ENCODE measurements at regions not wholly inside any gene's neighbourhood (a gene's known extent, or its start where the extent isn't known, plus 50 kb on each side); places are given as distances from the start of the nearest gene placed in this dataset.
A peak's percentile ranks its signal among the peaks of the same experiment; 100 is the strongest.

DNA sequence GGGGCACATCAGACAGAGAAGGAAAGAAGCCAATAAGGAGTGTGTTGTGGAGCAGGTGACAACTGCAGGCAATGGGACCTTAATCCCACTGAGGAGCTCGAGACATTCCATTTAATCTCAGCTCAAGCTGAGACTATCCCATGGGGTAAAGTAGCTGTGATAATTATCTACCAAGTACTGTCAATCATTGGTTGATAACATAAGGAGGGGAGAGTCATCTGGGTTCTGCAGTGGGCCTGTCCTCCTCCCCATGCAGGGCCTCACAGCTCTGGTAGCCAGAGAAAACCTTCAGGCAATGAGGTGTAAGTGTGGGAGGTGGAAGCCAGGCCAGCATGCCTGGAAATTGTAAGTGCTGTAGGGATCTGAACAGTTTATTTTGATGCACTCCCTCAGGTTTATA, 375.0 kb upstream of the ARID1B start:
- no peak for DNase-seq

DNA sequence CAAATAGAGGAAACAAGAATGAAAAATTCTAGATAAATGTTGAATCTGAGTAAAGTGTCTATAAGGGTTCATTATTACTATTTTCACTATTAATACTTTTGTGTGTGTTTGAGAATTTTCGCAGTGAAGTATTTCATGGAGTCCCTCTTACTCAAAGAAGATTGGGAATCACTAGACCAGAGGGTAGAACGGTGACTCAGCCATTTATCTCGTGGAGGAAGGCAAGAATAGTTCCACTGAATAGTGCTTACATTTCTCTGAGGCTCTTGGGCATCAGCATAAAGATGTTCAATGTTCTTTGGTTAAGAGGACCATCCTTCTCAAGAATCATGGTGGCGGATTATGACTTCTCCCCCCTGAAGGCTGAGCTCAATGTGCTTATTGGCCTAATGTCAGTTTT, 376.7 kb upstream of the ARID1B start:
- DNase-seq = no peak

DNA sequence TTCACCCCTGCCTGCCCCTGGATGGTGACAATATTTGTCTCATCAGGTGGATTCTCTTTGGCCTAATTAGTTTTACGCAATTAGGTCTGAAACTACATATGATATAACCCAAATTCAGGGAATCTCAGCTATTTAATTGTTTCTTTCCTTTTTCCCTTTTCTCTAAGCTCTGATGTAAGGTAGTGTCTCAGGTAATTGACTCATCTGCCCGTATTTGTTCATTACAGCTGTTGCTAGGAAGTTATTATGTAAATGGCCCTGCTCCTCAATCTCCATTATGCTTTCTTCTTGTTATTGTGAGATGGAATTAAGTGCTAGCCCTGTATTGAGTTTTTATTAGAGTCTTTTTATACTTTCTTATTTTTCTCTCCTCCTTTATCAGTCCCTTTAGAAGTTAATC, 378.2 kb upstream of the ARID1B start:
- no peak for DNase-seq

DNA sequence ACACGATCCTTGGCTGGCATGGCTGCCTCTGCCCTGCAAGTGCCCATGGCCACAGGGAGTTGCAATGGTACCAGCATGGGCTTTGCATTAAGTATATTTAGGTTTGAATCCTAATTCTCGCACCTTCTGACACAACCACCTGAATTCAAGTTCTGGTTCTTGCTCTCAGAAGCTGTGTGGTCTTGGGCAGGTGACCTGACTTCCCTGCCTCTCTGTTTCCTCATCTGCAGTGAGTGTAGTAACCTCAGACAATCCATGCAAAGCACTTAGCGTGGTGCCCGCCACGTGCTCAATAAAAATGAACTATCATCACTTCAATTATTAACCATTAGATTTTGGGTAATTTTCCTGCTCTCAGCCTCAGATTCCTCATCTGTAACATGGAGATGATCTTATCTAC, 378.8 kb upstream of the ARID1B start:
- no peak for DNase-seq

DNA sequence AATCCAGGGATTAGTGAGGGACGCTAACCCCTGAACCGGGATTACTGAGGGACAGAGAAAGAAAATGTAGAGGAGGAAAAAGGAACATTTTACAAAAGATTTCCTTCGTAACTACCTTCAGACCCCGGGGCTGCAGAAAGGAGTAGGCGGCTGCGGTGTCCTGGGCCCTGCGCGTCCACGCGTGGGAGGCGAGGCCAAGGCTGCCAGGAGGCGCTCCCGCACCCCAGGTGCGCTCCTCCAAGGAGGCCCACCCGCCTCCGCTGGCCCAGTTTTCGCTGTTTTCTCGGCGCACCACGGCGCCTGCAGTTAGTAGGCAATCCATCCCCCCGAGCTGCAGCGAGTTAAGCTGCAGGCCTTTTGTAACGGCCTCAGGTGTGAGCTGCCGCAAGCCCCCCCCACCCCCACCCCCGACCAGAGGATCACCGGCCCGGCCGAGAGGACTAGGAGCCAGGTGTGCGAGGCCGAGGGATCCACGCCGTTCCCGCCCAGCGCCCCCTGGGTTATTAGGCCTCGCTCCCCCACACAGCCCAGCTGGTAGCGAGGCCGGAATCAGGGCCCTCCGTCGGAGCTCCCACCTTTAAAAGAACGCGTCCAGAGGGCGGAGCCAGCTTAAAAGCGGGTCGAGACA, 380.3 kb upstream of the ARID1B start:
- DNase-seq = no peak

DNA sequence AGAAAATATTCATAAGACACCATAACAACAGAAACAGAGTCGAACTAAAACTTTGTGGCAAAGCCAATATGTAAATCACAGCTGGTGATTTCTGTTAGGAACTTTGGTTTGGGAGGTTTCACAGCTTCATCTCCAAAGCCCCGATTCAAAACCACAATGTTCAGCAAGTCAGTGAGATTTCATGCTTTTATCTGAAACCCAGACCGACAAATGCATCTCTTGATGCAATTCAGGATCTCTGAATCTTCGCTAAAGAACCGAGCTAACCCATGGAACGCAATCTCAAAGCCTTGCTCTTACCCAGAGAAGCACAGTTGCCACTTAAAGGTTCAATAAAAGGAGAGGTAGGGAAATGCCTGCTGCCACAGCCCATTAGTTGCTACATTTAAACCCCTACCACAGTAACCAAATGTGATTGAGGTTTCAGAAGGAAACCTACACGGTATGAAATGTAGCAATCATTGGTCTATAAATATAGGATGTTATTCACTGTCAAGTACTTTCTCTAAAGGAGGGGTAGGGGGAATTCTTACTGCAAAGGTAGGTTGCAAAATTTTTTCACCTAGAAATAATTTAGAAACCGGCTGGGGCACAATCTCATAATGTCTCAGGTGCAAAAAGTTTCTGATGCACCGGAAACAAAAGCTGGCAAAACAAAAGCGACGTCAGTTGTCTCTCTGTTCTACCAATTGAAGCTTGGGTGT, 381.0 kb upstream of the ARID1B start:
- DNase-seq = no peak

DNA sequence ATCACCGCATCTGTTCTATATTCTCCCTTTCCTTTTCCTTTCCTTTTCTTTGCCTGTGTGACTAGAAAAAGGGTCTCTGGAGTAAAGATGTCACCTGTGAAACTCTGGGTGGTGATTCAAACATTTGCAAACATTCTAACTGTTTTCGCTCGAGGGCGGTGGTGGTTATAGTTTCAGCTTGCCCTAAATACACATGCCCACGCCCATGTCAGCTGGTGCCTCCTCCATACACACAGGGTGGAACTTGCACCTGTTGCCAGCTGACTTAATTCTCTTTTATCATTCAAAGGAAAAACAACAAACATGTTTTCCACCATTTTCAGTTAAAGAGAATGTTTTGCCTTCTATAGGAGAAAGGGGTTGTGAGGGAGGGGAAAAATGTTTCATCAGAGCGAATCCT, 381.9 kb upstream of the ARID1B start:
- DNase-seq = no peak

DNA sequence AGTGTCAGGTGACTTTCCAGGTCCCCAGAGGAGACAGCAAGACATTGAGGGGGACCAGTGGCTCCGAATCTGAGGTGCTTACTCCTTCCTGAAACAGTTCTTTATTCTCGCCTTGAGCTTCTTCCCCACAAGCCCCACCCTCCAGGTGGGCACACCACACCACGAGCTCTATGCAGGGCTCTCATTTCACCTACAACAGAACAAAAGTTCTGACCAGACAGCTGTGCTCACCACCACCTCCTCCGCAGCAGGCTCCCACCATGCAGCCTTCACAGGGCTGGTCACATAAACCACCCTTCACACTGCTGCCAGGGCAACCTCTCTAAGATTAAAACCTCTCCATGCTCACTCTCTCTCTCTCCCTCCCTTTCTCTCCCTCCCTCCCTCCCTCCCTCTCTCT, 384.5 kb upstream of the ARID1B start:
- no peak for DNase-seq

DNA sequence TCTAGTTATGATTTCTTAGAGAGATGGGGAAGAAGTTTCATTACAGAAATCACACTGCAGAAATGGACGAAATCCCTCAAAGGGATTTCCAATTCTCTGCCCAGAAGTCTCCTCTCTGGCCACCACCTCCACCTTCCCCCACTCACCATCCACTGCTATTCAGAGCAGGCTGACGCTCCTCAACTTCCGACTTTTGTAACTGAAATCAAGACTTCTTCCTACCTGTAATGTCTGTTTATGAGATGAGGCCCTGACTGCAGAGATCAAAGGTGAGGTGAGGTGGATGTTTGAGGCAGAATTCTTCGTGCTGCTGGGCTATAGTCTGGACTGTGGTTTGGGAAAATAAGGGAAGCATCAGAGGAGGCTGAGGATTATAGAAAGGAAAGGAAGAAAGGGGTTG, 385.2 kb upstream of the ARID1B start:
- no peak for DNase-seq

DNA sequence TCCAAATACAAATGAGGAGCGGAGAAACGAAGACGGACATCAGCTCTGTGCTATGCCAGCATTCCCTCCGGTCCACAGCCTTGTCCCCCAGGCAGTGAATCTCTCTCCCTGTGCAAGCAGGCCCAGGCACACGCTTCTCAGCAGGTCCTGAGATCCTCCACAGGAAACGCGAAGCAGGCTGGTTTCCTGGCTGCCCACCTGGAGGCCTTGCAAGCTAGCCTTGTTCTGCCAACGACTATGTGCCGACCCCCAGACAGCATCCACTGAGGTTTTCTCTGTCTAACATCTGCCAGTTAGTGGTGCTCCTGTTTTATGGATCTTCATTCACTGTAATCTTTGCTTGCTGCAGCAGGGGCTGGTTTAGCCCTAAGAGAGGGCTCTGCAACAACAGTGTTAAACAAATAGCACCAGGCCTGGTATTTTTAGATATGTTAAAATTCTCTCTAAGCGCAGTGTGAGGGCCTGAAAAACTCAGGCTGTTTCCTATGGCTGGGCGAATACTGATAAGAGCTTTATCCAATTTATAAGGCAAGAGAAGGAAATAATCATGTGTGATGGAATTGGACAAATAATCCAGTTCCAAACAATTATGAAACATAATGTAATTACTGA, 386.0 kb upstream of the ARID1B start:
- peak in 1 of 2 donors; percentile 1 for DNase-seq

DNA sequence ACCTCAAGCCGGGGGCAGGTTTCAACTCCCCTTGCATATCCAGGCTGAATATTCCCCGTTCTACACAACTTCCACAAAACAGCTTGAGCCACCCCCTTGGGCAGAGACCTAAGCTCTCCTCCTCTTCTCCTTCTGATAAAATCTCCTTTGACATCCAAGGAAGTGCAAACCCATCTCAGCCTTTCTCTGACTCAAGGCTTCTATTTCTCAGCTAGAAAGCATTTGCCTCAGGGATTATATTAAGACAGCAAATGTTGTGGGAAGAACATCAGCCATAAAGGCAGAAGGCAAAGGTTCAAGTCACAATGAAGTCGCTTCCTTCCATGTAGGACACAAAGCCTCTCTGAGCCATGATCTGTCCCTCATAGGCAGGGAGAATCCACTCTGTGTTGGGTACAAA, 386.6 kb upstream of the ARID1B start:
- DNase-seq = no peak

DNA sequence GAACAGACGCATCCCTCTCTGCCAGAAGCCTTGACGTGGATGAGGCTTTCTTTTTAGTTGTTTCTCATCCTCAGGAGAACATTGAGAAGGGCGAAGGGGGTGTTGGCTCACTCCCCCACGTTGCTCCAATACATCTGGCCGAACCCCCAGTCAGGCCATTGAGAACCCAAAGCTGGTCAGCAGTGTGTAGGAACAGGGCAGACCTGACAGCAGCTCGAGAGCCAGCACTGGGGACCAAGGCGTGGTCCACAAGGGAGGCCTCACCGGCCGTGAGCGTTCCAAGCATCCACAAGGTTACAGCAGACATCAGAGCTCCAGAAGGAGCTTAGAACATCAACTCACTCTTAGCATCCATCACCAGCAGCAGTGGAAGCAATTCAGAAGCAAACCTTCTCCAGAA, 387.9 kb upstream of the ARID1B start:
- DNase-seq = no peak

DNA sequence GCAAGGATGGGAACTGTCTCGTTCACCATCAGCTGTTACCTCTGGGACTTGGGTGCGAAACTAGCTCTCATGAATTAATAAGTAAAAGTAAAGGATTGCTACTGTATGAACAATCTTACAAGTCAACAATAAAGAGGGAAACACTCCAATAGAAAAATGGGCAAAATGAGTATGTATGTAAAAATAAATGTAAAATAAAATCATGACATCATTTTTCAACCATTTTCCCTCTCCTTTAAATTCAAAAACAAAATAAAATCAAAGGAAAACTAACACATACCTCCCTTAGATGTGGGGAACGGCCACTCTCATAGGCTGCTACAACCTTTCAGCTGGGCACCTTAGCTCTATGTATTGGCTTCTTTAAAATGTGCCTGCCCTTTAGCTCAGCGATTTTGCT, 389.7 kb upstream of the ARID1B start:
- no peak for DNase-seq

DNA sequence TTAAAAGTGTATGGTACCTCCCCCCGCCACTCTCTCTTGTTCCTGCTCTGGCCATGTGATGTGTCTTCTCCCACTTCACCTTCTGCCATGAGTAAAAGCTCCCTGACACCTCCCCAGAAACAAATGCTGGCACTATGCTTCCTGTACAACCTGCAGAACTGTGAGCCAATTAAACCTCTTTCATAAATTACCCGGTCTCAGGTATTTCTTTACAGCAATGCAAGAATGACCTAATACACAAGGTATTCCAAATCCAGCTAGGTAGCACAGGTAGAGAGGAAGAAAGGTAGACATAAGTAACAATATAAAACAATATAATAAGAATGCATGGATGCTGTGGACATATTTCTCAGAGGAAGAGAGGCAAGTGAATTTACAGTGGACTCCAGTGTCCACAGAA, 394.1 kb upstream of the ARID1B start:
- DNase-seq = no peak

DNA sequence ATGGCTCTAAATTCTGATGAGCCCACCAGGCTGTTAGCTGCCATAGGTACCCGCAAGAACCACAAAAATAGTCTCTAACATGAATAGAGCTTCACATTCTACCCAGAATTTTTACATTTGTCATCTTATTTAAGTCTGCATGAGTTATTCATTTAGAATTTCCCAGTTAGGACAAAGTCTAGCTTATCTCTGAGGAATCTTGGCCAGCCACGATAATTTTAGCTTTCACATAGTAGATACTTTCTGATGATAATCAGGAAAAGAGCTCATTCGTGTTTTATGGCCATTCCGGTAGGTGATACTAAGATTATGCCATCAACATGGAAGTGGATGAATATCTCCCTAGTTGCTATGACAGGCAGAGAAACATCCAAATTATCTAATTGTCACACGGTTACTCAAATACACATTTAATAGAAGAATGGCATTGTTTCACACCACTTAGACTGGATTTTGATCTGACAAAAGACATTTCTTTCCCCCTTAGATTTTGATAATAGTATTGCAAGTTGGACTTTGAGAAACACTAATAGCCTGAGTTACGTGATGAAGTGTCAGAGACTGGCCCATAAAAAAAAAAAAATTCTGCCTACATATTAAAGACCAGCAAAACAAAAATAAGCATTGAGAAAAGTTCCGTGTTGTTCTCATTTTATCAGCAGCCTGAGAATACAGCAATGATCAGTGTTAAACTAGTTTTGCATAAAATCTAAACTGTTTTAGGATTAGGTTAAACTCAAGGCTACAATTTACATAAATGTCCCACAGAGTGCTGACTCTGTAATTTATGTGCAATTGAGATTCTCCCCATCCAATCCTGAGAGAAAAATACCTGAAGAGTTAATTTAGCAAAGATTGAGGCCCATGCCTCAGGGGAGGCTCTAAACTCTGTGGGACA, 397.5 kb upstream of the ARID1B start:
- no peak for DNase-seq

DNA sequence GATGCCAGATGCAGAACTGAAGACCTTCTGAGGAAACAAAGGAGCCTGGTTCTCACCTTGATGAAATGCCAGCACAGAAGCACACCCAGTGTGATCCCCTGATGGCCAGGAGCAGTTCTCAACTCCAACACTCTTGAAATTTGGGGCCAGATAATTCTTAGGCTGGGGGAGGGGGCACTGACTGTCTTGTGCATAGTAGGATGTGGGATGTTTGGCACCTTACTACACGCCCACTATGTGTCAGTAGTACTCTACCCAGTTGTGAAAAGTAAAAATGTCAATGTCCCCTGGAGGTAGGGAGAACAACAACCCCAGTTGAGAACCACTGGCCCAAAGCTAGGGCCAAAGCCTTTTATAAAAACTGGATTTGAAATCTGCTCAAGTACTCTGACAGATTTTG, 398.3 kb upstream of the ARID1B start:
- DNase-seq = no peak

DNA sequence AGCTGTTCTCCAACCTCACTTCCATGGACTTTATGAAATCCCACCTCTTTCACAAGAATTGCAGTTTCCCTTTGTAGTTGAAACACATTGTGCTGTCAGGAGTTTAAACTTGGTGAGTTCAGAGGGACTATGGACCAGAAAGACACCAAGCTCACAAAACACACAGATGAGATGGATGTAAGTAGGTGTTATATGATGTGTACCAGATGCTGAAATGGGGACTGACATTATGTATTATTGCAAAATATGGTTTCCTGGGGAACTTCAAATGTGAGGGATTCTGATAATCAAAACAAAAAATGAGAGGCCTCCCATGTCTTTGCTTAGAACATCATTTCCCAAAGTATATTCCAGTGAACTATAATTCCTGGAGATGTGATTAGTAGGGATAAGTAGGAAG, 401.1 kb upstream of the ARID1B start:
- no peak for DNase-seq

DNA sequence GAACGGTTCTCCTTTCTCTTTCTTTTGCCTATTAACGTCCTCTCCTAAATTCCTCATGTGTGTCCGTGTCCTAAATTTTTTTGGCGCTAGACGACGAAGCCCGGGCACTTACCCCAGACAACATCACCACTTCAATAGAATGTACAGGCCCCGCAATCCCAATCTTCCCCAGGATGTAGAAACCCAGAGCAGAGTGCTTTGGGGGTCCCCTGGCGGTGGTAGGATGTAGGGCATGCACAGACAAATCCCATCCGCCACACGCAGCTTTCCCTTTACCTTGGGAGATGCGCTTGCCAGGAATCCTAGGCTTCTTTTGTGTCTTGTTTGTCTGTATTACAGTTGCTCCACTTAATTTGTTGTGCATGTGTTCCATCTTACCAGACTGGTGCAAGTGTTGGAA, 417.3 kb upstream of the ARID1B start:
- DNase-seq = no peak

DNA sequence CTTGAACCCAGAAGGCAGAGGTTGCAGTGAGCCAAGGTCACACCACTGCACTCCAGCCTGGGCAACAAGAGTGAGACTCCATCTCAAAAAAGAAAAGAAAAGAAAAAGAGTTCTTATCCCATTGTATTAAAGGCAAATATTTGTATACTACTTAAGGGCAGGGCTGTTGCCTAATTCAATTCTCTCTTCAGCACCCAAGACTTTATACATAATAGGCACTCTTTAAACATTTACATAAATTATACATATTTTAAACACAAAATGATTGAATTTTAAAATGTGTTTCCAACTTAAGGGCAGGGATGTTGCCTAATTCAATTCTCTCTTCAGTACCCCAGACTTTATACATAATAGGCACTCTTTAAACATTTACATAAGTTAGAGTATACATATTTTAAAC, 424.3 kb upstream of the ARID1B start:
- no peak for DNase-seq

DNA sequence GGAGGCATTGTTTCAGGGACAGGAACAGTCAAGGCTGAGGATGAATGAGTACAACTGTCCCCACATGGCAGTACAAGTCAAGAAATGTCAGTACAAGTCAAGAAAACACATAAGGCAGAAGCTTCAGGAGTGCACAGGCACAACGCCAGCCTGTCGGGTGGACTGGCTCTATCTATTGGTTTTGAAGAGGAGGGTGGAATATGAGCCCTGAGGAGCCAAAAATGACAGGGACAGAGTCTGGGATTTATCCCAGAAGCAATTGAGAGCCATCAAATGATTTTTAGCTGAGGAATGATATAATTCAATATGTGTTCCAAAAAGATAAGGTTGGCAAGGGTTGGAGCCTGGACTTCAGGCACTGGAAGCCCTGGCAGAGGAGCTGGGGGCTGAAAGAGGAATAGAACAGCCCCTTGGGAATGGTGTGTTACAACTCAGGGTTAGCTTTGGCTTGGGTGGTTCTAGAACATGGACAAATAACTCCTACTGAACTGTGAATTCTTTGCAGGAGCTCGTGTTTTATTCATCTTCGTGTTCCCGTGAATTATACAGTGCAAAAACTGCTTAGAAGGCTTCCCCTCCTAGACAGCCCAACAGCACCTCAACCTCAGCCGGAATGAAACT, 425.7 kb upstream of the ARID1B start:
- no peak for DNase-seq

DNA sequence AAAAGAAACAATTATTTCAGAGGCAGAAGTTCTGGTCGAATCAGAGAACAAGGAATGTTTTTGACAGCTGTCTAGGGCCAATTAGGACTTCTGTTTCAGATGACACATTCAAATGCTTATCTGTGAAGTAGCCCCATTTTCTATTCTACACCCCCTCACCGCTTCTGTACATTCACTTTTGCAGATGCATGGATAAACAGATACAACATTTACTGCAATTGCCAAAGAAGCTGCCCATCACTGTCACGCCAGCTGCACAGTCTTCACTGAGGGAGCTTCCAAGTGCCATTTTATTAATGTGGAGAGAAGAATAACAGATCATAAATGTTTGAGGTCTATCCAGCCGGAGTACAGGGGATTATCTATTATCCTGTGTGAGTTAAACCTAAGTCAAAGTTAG, 426.8 kb upstream of the ARID1B start:
- no peak for DNase-seq

DNA sequence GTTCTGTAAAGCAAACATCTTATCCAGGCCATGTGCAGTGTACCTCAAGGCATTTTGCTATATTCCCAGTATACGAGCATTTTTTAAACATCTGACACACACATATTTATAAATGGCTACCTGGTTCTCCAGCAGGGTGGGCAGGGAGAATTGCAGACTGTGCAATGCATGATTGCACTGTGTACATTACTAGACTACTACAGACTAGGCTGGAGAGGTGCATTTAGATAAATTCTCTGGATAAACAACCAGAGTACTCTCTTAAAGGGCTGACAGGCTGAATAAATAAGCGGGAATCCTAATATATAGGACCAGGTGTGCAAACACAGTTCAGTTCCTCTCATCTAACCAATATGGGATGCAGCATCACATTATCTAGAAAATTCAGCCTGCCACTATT, 428.3 kb upstream of the ARID1B start:
- DNase-seq = no peak

DNA sequence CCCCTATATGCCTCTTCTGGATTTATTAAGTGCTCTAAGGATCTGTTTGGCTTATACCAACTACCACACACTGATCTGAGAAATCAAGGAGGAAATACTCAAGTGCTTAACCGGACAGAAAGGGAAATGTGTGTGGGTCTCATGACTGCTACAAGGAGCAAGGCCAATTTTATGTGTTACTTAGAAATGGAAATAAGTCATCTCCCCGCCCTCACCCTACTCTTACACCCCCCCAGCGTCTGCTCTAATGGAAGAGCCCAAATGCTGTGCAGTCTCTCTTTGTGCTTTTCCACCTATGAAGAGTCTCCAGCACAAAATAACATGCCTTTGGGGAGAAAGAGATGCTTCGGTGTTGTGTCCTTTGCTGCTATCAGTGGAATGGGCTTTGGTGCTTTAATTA, 428.8 kb upstream of the ARID1B start:
- no peak for DNase-seq

Measured in hippocampal formation (tissue), 2 donors.